Suprapubic skin (tissue), 4 donors: ENCODE measurements at regions not wholly inside any gene's neighbourhood (a gene's known extent, or its start where the extent isn't known, plus 50 kb on each side); places are given as distances from the start of the nearest gene placed in this dataset.

Experiments
- DNase-seq, 2 donors: peaks; one replicate each; pipeline ENCODE4 v3.0.0-alpha.2; 2019; ENCODE audit warnings: low spot score in 2 of 2
- H3K27ac ChIP-seq: fragments of 200-600 bp; sonication (generic); one replicate; pipeline ENCODE4 v1.5.1; 2019
- H3K27me3 ChIP-seq: fragments of 200-600 bp; sonication (generic); one replicate; pipeline ENCODE4 v1.5.1; 2019
- H3K36me3 ChIP-seq: fragments of 200-600 bp; sonication (generic); one replicate; pipeline ENCODE4 v1.5.1; 2019
- H3K4me1 ChIP-seq: fragments of 200-600 bp; sonication (generic); one replicate; pipeline ENCODE4 v1.5.1; 2019
- H3K4me3 ChIP-seq: fragments of 200-600 bp; sonication (generic); one replicate; pipeline ENCODE4 v1.5.1; 2019; ENCODE audit warnings: mild to moderate bottlenecking
- H3K9me3 ChIP-seq: fragments of 200-600 bp; sonication (generic); one replicate; pipeline ENCODE4 v1.5.1; 2019
- CTCF ChIP-seq, 2 donors: fragments of 200-600 bp in 1 of 2; fragments of 450-650 bp in 1 of 2; sonication (generic) in 1 of 2; IDR thresholded peaks; one replicate each; pipeline ENCODE4 v1.5.1; 2016 to 2019; ENCODE audit warnings: antibody characterized with exemption in 2 of 2, mild to moderate bottlenecking in 1 of 2, moderate library complexity in 1 of 2
- EP300 ChIP-seq: sonication (generic); formaldehyde crosslinking; IDR thresholded peaks from one replicate; pipeline ENCODE4 v1.6.1; 2017; ENCODE audit warnings: antibody characterized with exemption
- POLR2A ChIP-seq, 2 donors: fragments of 450-650 bp; IDR thresholded peaks; one replicate each; pipeline ENCODE4 v1.6.1; 2017; ENCODE audit warnings: antibody characterized with exemption in 2 of 2, mild to moderate bottlenecking in 2 of 2, moderate library complexity in 2 of 2
- POLR2AphosphoS5 ChIP-seq, 3 donors: sonication (generic); formaldehyde crosslinking; IDR thresholded peaks; one replicate each; pipeline ENCODE4 v1.6.1; 2017; ENCODE audit warnings: antibody characterized with exemption in 3 of 3
- WGBS: methylation state at CpG from one replicate; pipeline ENCODE4 v1.1.5; 2018; 5-methylcytosine and 5-hydroxymethylcytosine counted together

- no peak overlapping the region for H3K4me3 ChIP-seq
- no peaks in the 10 kb centered on the region for H3K36me3 ChIP-seq
- TF ChIP-seq EP300 (no peak), CTCF (IDR thresholded peaks at IDR 0.05) (no peak), POLR2AphosphoS5 (IDR thresholded peaks at IDR 0.05) (no peak)
- WGBS = 75% methylated on average over 3 of the region's 3 CpGs
- H3K9me3 ChIP-seq = no peaks in the 10 kb centered on the region
- no peak overlapping the region for H3K27ac ChIP-seq
- no peaks in the 10 kb centered on the region for H3K27me3 ChIP-seq
- no peak for DNase-seq
- no peaks in the 10 kb centered on the region for H3K4me1 ChIP-seq
Measured at GRCh38 chr10:128879030-128879429, 588.0 kb upstream of the MGMT start.

DNA sequence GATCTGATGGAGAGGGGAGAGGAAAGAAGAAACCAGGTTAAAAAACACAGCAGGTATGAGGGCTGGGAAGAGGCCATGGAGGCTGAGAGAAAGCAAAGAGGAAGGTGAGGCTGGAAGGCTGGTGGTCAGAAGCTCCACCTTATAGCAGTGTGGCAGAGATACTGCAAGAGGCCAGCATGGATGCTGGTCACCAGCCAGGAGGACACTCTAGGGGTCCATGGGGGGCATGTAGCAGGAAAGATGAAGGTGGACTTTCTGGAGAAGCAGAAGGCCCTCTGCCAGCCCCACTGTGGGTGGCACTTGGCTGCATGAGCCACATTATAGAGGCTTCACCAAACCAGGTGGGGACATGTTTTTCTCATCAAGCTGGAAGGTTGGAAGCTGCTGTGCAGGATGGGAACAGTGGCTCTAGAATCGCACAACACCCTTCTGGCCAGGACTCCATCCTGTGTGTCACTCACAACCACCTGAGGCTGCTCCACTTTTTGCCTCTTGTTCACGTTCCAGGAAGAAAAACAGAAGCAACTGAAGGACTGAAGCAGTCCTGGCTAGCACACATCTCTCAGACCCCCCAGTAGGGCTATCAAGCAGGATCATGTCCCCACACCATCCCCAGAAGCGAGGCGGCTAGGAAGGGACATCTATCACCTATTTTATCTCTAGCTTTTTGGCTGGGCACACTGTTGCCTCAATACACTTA lies 587.5 kb upstream of the MGMT start:
- no peaks in the 10 kb centered on the region for H3K4me1 ChIP-seq
- DNase-seq = no peak
- H3K9me3 ChIP-seq = no peaks in the 10 kb centered on the region
- no peak overlapping the region for H3K4me3 ChIP-seq
- TF ChIP-seq EP300 = no peak
- no peaks in the 10 kb centered on the region for H3K27me3 ChIP-seq
- no peaks in the 10 kb centered on the region for H3K36me3 ChIP-seq
- 64% methylated on average over 4 of the region's 4 CpGs for WGBS
- no peak overlapping the region for H3K27ac ChIP-seq

- no peak for DNase-seq
- Histone ChIP-seq H3K9me3 (no peaks in the 10 kb centered on the region), H3K4me1 (no peaks in the 10 kb centered on the region), H3K27me3 (no peaks in the 10 kb centered on the region), H3K36me3 (no peaks in the 10 kb centered on the region), H3K4me3 (no peak overlapping the region), H3K27ac (no peak overlapping the region)
- TF ChIP-seq CTCF (IDR thresholded peaks at IDR 0.05) = no peak
- no peak for TF ChIP-seq POLR2A (IDR thresholded peaks at IDR 0.05)
- TF ChIP-seq POLR2AphosphoS5 (IDR thresholded peaks at IDR 0.05) = no peak
- no peak for TF ChIP-seq EP300
- 75% methylated on average over 4 of the region's 4 CpGs for WGBS
Measured at GRCh38 chr10:128880159-128880725, 586.8 kb upstream of the MGMT start.

- DNase-seq = no peak
- Histone ChIP-seq H3K36me3 (no peaks in the 10 kb centered on the region), H3K27me3 (no peaks in the 10 kb centered on the region), H3K4me3 (no peak overlapping the region), H3K27ac (no peak overlapping the region), H3K4me1 (no peaks in the 10 kb centered on the region), H3K9me3 (no peaks in the 10 kb centered on the region)
- WGBS = 88% methylated on average over 3 of the region's 3 CpGs
- TF ChIP-seq CTCF (IDR thresholded peaks at IDR 0.05) = no peak
- no peak for TF ChIP-seq POLR2A (IDR thresholded peaks at IDR 0.05)
- TF ChIP-seq EP300 = no peak
- TF ChIP-seq POLR2AphosphoS5 (IDR thresholded peaks at IDR 0.05) = no peak
Measured at GRCh38 chr10:128881086-128881485, 586.0 kb upstream of the MGMT start.

DNA sequence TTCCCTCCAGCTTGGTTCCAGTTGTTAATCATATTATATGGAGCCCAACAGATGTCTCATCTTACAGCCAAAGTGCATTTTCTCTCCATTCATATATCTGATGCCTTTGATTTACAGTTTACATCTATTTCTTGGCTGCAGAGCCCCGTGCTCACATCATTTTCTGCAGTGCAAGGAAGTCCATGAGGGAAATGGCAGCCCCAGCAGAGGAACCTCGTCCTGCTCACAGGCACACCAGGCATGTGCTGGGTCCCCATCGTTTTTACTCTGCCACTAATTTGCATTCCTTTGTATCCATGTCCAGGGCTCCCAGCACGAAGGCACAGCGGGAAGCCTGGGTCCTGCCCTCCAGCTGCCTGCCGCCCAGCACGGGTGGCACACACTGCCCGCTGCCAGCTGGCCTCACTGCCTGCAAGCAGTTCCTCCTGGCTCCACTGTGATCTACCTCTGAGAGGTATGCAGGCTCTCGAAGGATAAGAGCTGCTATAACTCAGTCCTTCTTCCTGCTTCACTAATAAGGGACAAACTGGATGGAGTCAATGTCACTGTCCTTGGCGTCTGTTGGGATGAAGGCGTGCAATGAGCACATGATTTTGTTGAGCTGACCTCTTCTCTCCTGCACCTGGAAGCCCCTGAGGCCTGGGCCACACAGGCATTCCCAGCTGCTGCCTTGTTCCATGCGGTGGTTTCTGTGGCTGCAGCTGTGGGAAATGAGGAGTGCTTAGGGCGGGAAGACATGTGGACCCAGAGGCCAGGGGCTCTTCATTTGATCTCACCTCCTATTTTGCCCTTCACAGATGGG lies 583.6 kb upstream of the MGMT start:
- H3K4me1 ChIP-seq = no peaks in the 10 kb centered on the region
- DNase-seq = no peak
- WGBS = 76% methylated on average over 13 of the region's 13 CpGs
- no peak overlapping the region for H3K27ac ChIP-seq
- no peaks in the 10 kb centered on the region for H3K36me3 ChIP-seq
- no peak for TF ChIP-seq EP300
- no peak for TF ChIP-seq POLR2A (IDR thresholded peaks at IDR 0.05)
- TF ChIP-seq CTCF (IDR thresholded peaks at IDR 0.05) = no peak
- no peak for TF ChIP-seq POLR2AphosphoS5 (IDR thresholded peaks at IDR 0.05)
- no peaks in the 10 kb centered on the region for H3K9me3 ChIP-seq
- no peaks in the 10 kb centered on the region for H3K27me3 ChIP-seq
- no peak overlapping the region for H3K4me3 ChIP-seq
